Liver (tissue), 8 donors: ENCODE measurements at regions not wholly inside any gene's neighbourhood (a gene's known extent, or its start where the extent isn't known, plus 50 kb on each side); places are given as distances from the start of the nearest gene placed in this dataset.

ENCODE experiments used
- DNase-seq: peaks from one replicate; pipeline ENCODE4 v3.0.0-alpha.2; 2017; ENCODE audit warnings: low spot score
- H3K27ac ChIP-seq, 2 donors: one replicate each; pipeline ENCODE4 v1.7.0; 2013; ENCODE audit warnings: inconsistent platforms in 2 of 2, low read length in 2 of 2, control low read depth in 1 of 2, low read depth in 1 of 2, mild to moderate bottlenecking in 1 of 2
- H3K27me3 ChIP-seq, 4 donors: one replicate each; pipeline versions ENCODE4 v1.6.1 to v1.7.0; 2013; ENCODE audit warnings: low read length in 3 of 4, inconsistent platforms in 1 of 4, mild to moderate bottlenecking in 1 of 4, moderate library complexity in 1 of 4; ENCODE audit not compliant: control insufficient read depth in 4 of 4, insufficient read depth in 4 of 4
- H3K36me3 ChIP-seq, 4 donors: one replicate each; pipeline versions ENCODE4 v1.6.1 to v1.7.0; 2013; ENCODE audit warnings: low read length in 3 of 4, mild to moderate bottlenecking in 3 of 4, low read depth in 1 of 4, moderate library complexity in 1 of 4; ENCODE audit not compliant: control insufficient read depth in 4 of 4, insufficient read depth in 3 of 4
- H3K4me1 ChIP-seq, 4 donors: one replicate each; pipeline versions ENCODE4 v1.6.1 to v1.7.0; 2013; ENCODE audit warnings: low read length in 3 of 4, mild to moderate bottlenecking in 3 of 4, moderate library complexity in 1 of 4; ENCODE audit not compliant: control insufficient read depth in 4 of 4, insufficient read depth in 4 of 4
- H3K4me3 ChIP-seq, 3 donors: one replicate each; pipeline versions ENCODE4 v1.6.1 to v1.7.0; 2013; ENCODE audit warnings: low read length in 3 of 3, control low read depth in 1 of 3, low read depth in 1 of 3, mild to moderate bottlenecking in 1 of 3
- H3K9ac ChIP-seq, 2 donors: one replicate each; pipeline ENCODE4 v1.7.0; 2013; ENCODE audit warnings: low read length in 2 of 2, mild to moderate bottlenecking in 2 of 2, moderate library complexity in 2 of 2, control low read depth in 1 of 2, low read depth in 1 of 2
- H3K9me3 ChIP-seq, 4 donors: one replicate each; pipeline versions ENCODE4 v1.6.1 to v1.7.0; 2013; ENCODE audit warnings: low read length in 3 of 4; ENCODE audit not compliant: control insufficient read depth in 4 of 4
- ATF3 ChIP-seq: IDR thresholded peaks from 2 replicates; pipeline ENCODE4 v1.6.1; 2016; ENCODE audit warnings: antibody characterized with exemption
- CTCF ChIP-seq: fragments of 150-350 bp; IDR thresholded peaks from 2 replicates; pipeline ENCODE4 v1.5.1; 2017; ENCODE audit warnings: improper control_type of control experiment, low read depth, low read length; ENCODE audit not compliant: missing input control
- EGR1 ChIP-seq, 2 donors: IDR thresholded peaks; 2 replicates each; pipeline ENCODE4 v1.6.1; 2016 to 2018; ENCODE audit warnings: antibody characterized with exemption in 2 of 2, low read depth in 2 of 2
- FOXA2 ChIP-seq: IDR thresholded peaks from 2 replicates; pipeline ENCODE4 v1.6.1; 2016; ENCODE audit warnings: antibody characterized with exemption
- HNF4A ChIP-seq, 2 donors: conservative IDR thresholded peaks; 2 replicates each; pipeline ENCODE4 v1.6.1; 2016; ENCODE audit warnings: antibody characterized with exemption in 2 of 2, mild to moderate bottlenecking in 2 of 2
- JUND ChIP-seq, 2 donors: IDR thresholded peaks; 2 replicates each; pipeline ENCODE4 v1.6.1; 2016; ENCODE audit warnings: antibody characterized with exemption in 2 of 2
- MAX ChIP-seq: IDR thresholded peaks from 2 replicates; pipeline ENCODE4 v1.6.1; 2016; ENCODE audit warnings: antibody characterized with exemption
- NR2F2 ChIP-seq: IDR thresholded peaks from 2 replicates; pipeline ENCODE4 v1.6.1; 2016; ENCODE audit warnings: antibody characterized with exemption
- RAD21 ChIP-seq, 2 donors: IDR thresholded peaks; 2 replicates each; pipeline ENCODE4 v1.6.1; 2016; ENCODE audit warnings: antibody characterized with exemption in 2 of 2, mild to moderate bottlenecking in 2 of 2
- RXRA ChIP-seq, 2 donors: IDR thresholded peaks; 2 replicates each; pipeline ENCODE4 v1.6.1; 2017 to 2018; ENCODE audit warnings: antibody characterized with exemption in 2 of 2, mild to moderate bottlenecking in 1 of 2
- SP1 ChIP-seq: IDR thresholded peaks from 2 replicates; pipeline ENCODE4 v1.6.1; 2018; ENCODE audit warnings: antibody characterized with exemption, mild to moderate bottlenecking
- TAF1 ChIP-seq: conservative IDR thresholded peaks from 2 replicates; pipeline ENCODE4 v1.6.1; 2016; ENCODE audit warnings: antibody characterized with exemption, mild to moderate bottlenecking
- YY1 ChIP-seq: IDR thresholded peaks from 2 replicates; pipeline ENCODE4 v1.6.1; 2016; ENCODE audit warnings: antibody characterized with exemption, mild to moderate bottlenecking
- WGBS: extraction: QIAGEN DNeasy Blood & Tissue Kit; methylation state at CpG from one replicate; pipeline ENCODE4 v1.1.7; 2013; 5-methylcytosine and 5-hydroxymethylcytosine counted together
- TF ChIP-seq, protein P1 (sequence below): IDR thresholded peaks from 2 replicates; pipeline ENCODE4 v1.6.1; 2016; ENCODE audit warnings: antibody characterized with exemption, mild to moderate bottlenecking
- TF ChIP-seq, protein P2 (sequence below): IDR thresholded peaks from 2 replicates; pipeline ENCODE4 v1.6.1; 2016; ENCODE audit warnings: antibody characterized with exemption
- donor health status: healthy.
- donor health status: healthy.
- donor health status: healthy.
- donor health status: healthy.
- donor health status: healthy.

GRCh38 chr20:48124181-48124782 is 339.0 kb upstream of the SULF2 start:
- 60% methylated on average over 14 of the region's 14 CpGs for WGBS
- DNase-seq: no peak
- H3K27me3 ChIP-seq: no peaks in the 10 kb centered on the region
- no peak overlapping the region for H3K4me3 ChIP-seq
- TF ChIP-seq, protein P1, sequence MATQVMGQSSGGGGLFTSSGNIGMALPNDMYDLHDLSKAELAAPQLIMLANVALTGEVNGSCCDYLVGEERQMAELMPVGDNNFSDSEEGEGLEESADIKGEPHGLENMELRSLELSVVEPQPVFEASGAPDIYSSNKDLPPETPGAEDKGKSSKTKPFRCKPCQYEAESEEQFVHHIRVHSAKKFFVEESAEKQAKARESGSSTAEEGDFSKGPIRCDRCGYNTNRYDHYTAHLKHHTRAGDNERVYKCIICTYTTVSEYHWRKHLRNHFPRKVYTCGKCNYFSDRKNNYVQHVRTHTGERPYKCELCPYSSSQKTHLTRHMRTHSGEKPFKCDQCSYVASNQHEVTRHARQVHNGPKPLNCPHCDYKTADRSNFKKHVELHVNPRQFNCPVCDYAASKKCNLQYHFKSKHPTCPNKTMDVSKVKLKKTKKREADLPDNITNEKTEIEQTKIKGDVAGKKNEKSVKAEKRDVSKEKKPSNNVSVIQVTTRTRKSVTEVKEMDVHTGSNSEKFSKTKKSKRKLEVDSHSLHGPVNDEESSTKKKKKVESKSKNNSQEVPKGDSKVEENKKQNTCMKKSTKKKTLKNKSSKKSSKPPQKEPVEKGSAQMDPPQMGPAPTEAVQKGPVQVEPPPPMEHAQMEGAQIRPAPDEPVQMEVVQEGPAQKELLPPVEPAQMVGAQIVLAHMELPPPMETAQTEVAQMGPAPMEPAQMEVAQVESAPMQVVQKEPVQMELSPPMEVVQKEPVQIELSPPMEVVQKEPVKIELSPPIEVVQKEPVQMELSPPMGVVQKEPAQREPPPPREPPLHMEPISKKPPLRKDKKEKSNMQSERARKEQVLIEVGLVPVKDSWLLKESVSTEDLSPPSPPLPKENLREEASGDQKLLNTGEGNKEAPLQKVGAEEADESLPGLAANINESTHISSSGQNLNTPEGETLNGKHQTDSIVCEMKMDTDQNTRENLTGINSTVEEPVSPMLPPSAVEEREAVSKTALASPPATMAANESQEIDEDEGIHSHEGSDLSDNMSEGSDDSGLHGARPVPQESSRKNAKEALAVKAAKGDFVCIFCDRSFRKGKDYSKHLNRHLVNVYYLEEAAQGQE: no peak
- no peak for TF ChIP-seq RXRA (IDR thresholded peaks at IDR 0.05)
- TF ChIP-seq, protein P2, sequence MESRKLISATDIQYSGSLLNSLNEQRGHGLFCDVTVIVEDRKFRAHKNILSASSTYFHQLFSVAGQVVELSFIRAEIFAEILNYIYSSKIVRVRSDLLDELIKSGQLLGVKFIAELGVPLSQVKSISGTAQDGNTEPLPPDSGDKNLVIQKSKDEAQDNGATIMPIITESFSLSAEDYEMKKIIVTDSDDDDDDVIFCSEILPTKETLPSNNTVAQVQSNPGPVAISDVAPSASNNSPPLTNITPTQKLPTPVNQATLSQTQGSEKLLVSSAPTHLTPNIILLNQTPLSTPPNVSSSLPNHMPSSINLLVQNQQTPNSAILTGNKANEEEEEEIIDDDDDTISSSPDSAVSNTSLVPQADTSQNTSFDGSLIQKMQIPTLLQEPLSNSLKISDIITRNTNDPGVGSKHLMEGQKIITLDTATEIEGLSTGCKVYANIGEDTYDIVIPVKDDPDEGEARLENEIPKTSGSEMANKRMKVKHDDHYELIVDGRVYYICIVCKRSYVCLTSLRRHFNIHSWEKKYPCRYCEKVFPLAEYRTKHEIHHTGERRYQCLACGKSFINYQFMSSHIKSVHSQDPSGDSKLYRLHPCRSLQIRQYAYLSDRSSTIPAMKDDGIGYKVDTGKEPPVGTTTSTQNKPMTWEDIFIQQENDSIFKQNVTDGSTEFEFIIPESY: no peak
- no peak for TF ChIP-seq FOXA2
- TF ChIP-seq CTCF: no peak
- TF ChIP-seq ATF3: no peak
- TF ChIP-seq NR2F2: no peak
- TF ChIP-seq YY1: no peak
- no peak for TF ChIP-seq RAD21 (IDR thresholded peaks at IDR 0.05)
- no peak for TF ChIP-seq EGR1 (IDR thresholded peaks at IDR 0.05; ENCODE audit: low read depth in 2 of 2)
- TF ChIP-seq MAX: no peak
- H3K9me3 ChIP-seq: no peaks in the 10 kb centered on the region
- no peak overlapping the region for H3K9ac ChIP-seq
- H3K36me3 ChIP-seq: no peaks in the 10 kb centered on the region
- no peak overlapping the region for H3K27ac ChIP-seq
- peaks cover 0 to 3% (median 0%) of the 10 kb centered on the region in 4 donors for H3K4me1 ChIP-seq

DNA sequence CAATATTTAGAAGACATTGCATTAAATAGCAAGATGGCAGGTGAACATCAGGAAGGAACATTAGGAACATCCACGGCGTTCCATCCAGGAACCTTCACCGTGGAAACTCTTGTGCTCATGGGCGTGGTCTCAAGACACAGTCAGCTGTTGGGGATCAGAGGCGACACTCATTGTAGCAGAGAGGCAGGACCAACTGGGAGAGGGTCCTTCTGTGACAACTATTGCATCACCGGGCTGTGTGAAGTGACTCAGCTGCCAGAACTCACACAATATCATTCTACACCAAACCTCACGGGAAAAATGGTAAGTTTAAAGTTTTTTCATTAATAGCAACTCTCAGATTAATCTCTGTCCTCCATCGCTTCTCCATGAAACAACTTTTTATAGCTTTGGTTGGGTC is 334.8 kb upstream of the SULF2 start:
- no peak for DNase-seq
- H3K9ac ChIP-seq: no peak overlapping the region
- H3K4me1 ChIP-seq: no peaks in the 10 kb centered on the region
- H3K36me3 ChIP-seq: no peaks in the 10 kb centered on the region
- WGBS: 86% methylated on average over 8 of the region's 8 CpGs
- H3K27ac ChIP-seq: no peak overlapping the region
- no peaks in the 10 kb centered on the region for H3K9me3 ChIP-seq
- no peak overlapping the region for H3K4me3 ChIP-seq
- no peaks in the 10 kb centered on the region for H3K27me3 ChIP-seq
- TF ChIP-seq ATF3: no peak
- TF ChIP-seq, protein P2: no peak
- TF ChIP-seq YY1: no peak
- no peak for TF ChIP-seq CTCF
- no peak for TF ChIP-seq MAX
- TF ChIP-seq FOXA2: no peak
- no peak for TF ChIP-seq JUND (IDR thresholded peaks at IDR 0.05)
- TF ChIP-seq HNF4A (conservative IDR thresholded peaks at IDR 0.05): no peak
- TF ChIP-seq SP1: no peak
- no peak for TF ChIP-seq RXRA (IDR thresholded peaks at IDR 0.05)
- TF ChIP-seq TAF1: no peak
- no peak for TF ChIP-seq RAD21 (IDR thresholded peaks at IDR 0.05)
